Stromal cell of bone marrow (primary cell): ENCODE measurements at regions not wholly inside any gene's neighbourhood (a gene's known extent, or its start where the extent isn't known, plus 50 kb on each side); places are given as distances from the start of the nearest gene placed in this dataset.
"Not testable (repeated sequence)": the region's sequence is repeated elsewhere in the genome, so short reads cannot be mapped to it uniquely, and the experiment has no call there.

ENCODE experiments used
- DNase-seq: peaks from one replicate; pipeline ENCODE4 v3.0.0-alpha.2; 2012; ENCODE audit warnings: low read depth

DNA sequence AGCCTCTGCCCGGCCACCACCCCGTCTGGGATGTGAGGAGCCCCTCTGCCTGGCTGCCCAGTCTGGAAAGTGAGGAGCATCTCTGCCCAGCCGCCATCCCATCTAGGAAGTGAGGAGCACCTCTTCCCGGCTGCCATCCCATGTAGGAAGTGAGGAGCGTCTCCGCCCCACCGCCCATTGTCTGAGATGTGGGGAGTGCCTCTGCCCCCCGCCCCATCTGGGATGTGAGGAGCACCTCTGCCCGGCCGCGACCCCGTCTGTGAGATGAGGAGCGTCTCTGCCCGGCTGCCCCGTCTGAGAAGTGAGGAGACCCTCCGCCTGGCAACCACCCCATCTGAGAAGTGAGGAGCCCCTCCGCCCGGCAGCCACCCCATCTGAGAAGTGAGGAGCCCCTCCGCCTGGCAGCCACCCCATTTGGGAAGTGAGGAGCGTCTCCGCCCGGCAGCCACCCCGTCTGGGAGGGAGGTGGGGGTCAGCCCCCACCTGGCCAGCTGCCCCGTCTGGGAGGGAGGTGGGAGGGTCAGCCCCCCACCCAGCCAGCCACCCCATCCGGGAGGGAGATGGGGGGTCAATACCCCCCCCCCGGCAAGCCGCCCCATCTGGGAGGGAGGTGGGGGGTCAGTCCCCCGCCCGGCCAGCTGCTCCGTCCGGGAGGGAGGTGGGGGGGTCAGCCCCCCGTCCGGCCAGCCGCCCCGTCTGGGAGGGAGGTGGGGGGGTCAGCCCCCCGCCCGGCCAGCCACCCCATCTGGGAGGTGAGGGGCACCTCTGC, 195.8 kb upstream of the SYNCRIP start:
- DNase-seq = not testable (repeated sequence)

DNA sequence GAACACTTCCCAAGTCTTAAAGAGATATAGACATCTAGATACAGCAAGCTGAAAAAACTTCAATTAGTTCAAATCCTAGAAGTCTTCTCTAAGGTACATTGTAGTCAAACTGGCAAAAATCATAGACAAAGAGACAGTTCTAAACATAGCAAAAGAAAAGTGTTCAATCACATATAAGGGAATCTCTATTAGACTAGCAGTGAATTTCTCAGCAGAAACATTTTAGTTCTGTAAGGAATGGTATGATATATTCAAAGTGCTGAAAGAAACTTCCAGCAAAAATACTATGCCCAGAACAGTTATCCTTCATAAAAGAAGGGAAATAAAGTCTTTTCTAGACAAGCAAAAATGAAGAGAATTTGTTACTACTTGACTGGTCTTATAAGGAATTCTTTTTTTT, 186.3 kb upstream of the SYNCRIP start:
- no peak for DNase-seq

DNA sequence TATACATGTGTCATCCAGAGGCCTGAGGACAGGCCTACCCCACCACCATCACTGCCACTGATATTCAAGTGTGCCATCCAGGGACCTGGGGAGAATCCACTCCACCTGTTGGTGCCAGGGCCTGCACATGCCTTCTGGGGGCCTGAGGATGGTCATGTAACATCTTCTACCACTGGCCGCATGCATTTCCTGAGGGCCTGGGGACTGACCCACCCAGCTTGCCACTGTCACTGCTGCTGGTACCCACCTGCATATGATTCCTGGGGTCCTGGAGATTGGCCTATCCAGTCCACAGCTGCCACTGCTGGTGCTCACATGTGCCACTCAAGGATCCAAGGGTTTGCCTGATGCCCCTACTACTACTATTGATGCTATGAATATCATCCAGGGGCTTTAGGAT, 184.3 kb upstream of the SYNCRIP start:
- no peak for DNase-seq

DNA sequence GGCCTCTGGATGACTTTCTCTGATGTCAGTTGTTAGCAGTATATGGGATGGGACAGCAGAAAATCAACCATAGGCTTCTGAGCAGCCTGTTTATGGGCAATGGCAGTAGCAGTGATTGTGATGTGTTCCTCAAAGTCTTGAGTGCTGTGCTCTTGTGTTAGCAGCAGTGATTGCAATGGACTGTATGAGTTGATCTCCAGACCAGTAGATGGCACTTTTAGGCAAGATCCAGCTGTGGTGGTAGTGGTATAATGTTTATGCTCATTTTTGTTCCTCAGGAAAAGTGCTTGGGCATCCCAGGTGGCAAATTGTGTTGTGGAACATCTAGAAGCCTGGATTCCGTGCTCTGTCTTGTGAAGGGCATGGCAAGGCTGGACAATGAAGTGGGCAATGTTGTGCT, 181.6 kb upstream of the SYNCRIP start:
- DNase-seq = no peak

DNA sequence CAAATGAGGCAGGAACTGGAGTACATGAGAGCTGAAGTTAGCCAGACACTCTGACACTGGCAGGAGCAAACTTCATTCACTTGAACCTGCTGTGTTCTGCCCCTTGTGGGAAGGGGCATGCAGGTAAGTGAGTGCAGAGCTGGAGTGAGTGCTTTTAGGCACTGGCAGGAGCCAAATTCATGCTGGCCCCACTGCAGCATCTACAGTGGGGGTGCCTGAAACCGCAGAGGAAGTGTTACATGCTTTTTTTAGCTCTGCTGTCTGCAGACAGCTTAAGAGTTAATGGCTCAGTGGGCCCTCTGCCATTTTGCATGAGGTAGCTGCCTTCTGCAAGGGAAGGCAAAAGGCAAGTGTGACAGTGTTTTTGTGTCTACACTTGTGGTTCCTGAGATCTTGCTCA, 167.9 kb upstream of the SYNCRIP start:
- no peak for DNase-seq

GRCh38 chr6:85803721-85804120, 161.0 kb upstream of the SYNCRIP start:
- no peak for DNase-seq

- DNase-seq = no peak
Observed at GRCh38 chr6:85802162-85802561, 159.5 kb upstream of the SYNCRIP start.

DNA sequence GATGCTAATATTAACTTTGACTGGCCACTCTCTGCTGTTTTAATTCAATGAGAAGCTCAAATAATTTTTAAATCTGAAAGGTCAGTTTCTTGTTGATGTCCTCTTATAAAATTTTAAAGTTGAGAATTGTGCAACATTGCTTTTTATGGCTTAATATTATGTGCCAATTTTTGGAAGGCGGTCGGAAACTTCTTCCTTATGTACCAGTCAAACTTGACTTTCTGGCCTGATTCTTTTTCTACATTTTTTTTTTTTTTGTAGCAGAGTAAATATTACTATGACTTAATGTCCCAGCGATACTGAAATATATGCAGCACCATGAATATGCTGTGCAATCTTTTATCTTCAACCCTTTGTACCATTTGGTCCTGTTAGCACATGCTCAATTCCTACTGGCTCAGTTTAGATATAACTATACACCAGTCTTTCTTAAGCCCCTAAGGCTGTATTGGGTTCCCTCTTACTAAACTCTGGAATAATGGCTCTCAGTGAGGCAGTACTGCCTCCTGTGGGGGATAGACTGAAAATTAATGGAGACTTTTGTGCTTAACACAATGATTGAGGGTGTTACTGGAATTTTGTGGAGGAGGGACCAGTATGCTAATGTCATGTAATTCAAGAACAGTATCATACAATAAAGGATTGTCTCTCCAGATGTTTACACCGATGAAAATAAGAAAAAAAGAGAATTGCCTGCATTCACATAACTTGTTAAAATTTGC, 156.4 kb upstream of the SYNCRIP start:
- no peak for DNase-seq

- no peak for DNase-seq
Observed at GRCh38 chr6:85797993-85798392, 155.3 kb upstream of the SYNCRIP start.

GRCh38 chr6:85795945-85796344, 153.3 kb upstream of the SYNCRIP start:
- no peak for DNase-seq

DNA sequence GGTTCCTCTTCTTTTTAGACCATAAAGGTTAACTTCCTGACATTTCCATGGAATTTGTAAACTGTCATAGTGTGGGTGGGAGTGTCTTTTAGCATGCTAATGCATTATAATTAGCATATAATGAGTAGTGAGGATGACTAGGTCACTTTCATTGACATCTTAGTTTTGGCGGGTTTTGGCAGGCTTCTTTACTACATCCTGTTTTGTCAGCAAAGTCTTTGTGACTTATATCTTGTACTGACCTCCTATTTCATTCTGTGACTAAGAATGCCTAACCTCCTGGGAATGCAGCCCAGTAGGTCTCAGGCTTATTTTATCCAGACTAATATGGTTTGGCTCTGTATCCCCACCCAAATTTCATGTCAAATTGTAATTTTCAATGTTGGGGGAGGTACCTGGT, 149.6 kb upstream of the SYNCRIP start:
- no peak for DNase-seq

DNA sequence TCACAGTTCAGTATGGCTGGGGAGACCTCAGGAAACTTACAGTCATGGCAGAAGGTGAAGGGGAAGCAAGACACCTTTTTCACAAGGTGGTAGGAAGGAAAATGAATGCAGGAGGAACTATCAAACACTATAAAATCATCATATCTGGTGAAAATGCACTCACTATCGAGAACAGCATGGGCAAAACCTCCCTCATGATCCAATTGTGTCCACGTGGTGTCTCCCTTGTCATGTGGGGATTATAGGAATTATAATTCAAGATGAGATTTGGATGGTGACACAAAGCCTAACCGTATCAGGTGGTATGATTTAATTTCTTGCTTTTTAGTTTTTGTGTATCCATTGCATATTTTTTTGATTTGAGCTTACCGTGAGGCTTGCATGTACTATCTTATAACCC, 133.2 kb upstream of the SYNCRIP start:
- DNase-seq = no peak

DNA sequence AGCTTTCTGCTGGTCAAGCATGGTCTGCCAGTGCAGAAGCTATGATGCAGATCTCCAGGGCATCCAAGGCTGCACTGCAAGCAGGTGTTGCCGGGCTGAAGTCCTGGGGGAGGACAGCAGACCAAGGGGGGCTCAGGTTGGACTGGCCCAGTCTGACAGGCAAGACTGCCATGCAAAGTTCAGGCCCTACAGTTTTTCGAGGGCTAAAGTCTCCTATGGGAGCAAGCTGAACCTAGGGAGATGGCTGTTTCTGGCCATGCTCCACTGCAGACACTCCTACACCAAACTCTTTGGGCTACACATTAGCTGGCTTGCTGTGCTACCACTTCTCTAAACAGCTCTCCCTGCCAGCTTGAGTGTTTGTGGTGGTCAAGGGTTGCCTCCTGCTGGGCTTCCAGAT, 130.0 kb upstream of the SYNCRIP start:
- DNase-seq = no peak

DNA sequence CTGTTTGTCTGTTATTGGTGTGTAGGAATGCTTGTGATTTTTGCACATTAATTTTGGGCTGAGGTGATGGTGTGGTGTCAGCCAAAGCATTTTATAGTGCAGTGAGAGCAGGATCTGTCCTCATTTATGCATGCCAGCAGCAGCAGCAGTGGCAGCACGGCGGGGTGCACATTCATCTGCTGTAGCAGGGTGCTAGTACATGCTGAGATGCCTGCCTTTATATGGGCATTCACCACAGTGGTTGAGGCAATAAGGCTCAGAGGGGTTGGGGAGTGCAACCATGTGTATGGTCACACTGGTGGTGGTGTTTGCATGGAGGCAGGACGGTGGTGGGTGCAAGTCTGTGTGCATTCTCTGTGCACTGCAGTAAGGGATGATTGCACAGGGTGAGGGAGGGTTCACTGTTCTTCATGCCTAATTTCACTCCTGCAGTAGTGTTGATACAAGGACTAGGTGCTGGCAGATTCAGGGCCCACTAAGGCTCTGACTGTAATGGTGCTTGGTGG, 129.3 kb upstream of the SYNCRIP start:
- DNase-seq = no peak

GRCh38 chr6:85771455-85771854, 128.8 kb upstream of the SYNCRIP start:
- DNase-seq = no peak

DNA sequence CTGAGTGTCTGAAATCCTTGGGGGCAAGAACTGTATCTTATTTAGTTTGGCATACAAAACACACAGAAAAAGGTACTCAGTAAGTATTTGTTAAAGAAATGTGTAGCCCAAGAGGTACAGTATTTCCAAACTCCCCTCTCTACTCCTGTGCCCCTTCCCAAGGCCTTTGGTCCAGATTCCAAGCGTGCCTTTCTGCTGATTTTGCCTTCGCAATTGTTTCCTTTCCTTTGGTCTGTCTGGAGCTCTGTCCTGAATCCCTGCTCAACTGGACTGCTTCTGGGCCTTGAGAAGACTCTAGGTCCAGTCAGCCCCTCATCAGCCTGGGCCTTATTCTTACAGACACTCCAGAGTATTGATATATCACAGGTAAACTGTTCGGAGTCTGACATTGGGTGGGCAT, 122.2 kb upstream of the SYNCRIP start:
- DNase-seq = no peak

DNA sequence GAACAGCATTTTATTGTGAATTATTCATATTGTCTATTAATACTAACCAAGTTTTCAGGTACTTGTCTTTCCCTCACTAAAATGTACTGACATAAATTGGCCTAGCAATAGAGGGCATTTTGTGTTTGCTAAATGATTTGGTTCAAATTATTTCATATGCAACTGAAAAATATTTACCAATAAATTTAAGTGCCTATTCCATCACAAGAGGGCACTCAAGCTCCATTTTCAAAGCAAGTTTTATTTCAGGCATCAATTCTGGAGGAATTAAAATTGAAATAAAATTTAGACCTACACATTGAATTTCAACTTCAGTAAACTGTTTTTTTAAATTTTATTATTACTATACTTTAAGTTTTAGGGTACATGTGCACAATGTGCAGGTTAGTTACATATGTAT, 114.3 kb upstream of the SYNCRIP start:
- peak; percentile 9 for DNase-seq

GRCh38 chr6:85754894-85755293, 112.2 kb upstream of the SYNCRIP start:
- no peak for DNase-seq

- no peak for DNase-seq
Observed at GRCh38 chr6:85752602-85753001, 109.9 kb upstream of the SYNCRIP start.

DNA sequence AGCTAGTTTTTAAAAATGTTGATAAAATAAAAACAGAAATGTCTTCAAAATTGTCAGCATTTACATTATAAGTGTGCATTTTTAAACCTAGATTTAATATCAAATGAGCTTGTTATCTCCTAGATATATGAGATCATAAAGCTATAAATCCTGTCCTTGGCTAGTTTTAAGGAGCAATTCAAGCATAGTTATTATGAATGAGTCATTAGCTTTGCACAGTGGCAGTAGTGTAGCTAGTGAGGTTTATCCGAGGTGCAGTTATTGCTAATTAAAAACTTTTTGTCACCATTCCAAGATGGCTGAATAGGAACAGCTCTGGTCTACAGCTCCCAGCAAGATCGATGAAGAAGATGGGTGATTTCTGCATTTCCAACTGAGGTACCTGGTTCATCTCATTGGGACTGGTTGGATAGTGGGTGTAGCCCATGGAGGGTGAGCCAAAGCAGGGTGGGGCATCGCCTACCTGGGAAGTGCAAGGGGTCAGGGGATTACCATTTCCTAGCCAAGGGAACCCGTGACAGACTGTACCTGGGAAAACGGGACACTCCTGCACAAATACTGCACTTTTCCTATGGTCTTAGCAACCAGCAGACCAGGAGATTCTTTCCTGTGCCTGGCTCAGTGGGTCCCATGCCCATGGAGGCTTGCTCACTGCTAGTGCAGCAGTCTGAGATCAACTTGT, 108.8 kb upstream of the SYNCRIP start:
- DNase-seq = no peak

- not testable (repeated sequence) for DNase-seq
Observed at GRCh38 chr6:85750146-85750545, 107.5 kb upstream of the SYNCRIP start.

DNA sequence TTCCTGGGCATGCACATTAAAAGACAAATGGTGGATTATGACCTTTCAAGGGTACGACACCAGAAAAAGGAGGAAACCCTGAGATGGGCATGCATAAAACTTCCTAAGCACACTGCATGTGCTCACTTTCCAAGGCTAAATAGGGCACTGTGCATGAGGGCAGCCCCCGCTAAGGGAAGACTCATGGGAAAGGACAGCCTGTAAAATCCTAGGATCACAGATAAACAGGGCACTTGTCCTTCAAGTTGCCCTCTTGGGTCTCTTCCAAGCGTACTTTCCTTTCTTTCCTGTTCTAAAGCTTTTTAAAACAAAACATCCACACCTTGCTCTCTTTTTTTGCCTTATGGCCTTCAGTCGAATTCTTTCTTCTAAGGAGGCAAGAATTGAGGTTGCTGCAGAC, 106.5 kb upstream of the SYNCRIP start:
- DNase-seq = no peak

DNA sequence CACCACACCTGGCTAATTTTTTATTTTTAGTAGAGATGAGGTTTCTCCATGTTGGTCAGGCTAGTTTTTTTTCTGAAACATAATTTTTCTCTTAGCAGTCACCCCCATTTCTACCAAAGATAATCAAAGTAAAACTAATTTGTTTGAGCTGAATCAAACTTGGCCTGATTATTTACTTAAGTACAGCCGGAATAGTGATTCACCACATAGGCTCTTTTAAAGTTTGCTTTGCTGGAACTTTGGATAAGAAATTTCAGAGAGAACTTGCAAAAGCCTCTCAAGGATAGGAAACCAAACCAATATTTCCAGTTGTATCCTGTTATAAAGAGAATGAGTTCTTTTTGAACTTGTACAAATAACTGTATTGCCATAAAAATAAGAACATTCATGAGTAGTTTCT, 105.0 kb upstream of the SYNCRIP start:
- peak; percentile 47 for DNase-seq
